AG09309 (cell line): ENCODE measurements at regions not wholly inside any gene's neighbourhood (a gene's known extent, or its start where the extent isn't known, plus 50 kb on each side); places are given as distances from the start of the nearest gene placed in this dataset.
"Not testable (repeated sequence)": the region's sequence is repeated elsewhere in the genome, so short reads cannot be mapped to it uniquely, and the experiment has no call there.

Experiments
- DNase-seq: peaks from one replicate; pipeline ENCODE4 v3.0.0-alpha.2; 2010; ENCODE audit warnings: low read depth
- H3K4me3 ChIP-seq: 2 replicates; pipeline ENCODE4 v1.5.1; 2011; ENCODE audit warnings: mild to moderate bottlenecking, low read depth, low read length, moderate library complexity; ENCODE audit not compliant: control insufficient read depth

DNA sequence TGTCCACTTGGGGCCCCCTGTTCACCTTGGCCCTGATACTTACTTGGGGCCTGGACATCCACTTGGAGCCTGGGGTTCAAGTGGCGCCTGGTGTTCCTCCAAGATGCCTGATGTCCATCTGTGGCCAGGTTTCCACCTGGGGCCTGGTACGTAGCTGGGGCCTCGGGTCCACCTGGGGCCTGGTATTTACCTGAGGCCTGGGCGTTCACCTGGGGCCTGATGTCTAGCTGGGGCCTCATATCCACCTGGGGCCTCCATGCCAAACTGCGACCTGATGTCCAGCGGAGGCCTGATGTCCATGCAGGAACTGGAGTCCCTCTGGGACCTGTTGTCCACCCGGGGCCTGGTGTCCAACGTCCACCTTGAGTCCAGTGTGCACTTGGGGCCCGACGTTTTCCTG is 76.3 kb upstream of the THOC3 start:
- H3K4me3 ChIP-seq, DNase-seq: not testable (repeated sequence)

DNA sequence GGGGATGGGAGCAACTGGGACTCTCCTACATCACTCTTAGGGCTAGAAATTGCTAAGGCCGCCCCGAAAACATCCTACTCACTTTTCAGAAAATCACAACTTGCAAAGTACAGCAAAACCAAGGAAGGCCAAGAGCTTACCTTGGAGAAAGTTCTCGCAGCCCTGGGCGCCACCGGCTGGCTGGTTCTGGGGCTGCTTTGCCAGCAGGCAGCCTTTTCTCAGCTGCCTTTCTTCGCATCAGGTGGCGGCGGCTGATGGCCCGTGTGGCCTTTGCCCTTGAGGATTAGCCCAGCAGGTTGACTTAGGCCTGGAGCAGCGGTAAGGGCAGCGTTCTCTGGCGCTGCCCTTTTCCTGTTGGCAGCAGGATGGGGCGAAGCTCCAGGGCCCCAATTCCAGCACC is 77.3 kb upstream of the THOC3 start:
- H3K4me3 ChIP-seq, DNase-seq: not testable (repeated sequence)

DNA sequence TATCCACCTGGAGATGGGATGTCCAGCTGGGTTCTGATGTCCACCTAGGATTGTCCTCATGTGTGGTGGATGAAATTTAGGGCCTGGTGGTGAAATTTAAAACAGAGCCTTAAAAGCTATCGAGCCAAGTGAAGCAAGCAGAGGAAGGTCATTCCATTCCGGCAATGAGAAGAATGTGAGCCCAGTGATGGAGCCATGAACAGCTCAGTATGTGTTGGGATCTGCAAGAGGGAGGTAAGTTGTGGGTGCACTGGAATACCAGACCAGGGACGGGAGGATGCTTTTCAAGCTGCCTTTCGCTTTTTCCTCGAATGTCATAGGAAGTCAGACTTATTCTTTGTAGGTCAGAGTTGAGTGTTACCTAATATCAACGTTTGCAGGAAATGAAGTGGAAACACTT is 80.6 kb upstream of the THOC3 start:
- DNase-seq, H3K4me3 ChIP-seq: not testable (repeated sequence)

DNA sequence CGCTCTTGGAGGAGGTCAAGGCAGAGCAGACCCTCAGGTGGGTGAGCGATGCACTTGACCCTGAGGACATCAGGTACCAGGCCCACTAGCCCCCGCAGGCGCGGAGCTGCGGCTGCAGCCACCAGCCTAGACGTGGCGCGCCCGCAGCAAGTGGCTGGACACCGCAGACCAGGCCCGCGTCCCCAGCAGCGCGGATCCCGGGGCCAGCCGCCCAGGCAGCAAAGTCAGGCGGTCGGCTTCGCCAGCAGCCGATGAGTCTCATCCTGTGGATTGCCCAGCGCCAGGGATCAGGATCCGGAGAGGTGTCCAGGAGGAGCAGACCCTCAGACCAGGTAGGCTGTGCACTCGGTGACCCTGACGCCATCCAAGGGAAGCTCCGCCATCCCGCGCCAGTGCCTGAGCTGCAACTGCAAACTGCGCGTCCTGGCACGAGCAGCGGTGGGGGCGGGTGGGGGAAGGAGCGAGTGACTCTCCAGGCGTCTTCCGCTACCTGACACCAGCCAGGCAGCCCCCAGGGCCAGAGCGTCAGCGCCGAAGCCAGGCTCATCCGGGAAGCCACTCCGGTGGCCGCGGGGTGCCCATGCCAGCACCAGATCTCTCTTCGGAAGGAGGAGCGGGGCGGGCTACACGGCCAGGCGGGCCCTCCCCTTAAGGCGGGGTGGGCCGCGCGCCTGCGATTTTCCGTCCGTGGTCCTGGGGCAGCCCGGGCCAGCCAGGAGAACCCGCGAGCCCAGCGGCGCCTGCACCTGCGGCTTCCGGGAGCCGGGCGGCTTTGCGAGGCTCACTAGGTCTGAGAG is 92.6 kb upstream of the THOC3 start:
- not testable (repeated sequence) for H3K4me3 ChIP-seq, DNase-seq

DNA sequence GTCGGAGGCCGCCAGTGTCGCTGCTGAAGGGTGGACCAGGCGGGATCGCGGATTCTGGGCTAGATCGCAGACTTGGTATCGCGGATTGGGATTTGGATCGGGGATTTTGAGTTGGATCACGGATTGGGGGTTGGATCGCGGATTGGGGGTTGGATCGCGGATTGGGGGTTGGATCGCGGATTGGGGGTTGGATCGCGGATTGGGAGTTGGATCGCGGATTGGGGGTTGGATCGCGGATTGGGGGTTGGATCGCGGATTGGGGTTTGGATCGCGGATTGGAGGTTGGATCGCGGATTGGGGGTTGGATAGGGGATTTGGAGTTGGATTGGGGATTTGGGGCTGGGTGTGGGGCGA is 93.1 kb upstream of the THOC3 start:
- DNase-seq, H3K4me3 ChIP-seq: not testable (repeated sequence)

DNA sequence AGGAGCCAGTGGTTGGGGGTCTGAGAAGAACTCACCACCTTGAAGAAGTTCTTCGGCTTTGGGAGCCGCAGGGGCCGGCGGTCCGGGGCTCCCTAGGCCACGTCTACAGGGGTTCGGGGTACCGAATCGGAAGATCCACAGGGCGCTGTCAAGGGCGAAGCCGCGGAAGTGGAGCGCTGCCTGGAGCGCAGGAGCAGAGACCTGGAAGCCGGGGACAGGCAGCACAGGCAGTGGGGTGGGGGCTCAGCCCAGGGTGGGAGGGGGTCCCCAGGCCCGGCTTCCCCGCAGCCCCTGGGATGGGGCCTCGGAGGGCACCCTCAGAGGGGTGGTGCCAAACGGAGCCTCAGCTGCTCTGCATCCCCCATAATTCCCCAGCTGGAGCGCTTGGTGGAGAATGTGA is 93.5 kb upstream of the THOC3 start:
- DNase-seq, result not testable (repeated sequence)

DNA sequence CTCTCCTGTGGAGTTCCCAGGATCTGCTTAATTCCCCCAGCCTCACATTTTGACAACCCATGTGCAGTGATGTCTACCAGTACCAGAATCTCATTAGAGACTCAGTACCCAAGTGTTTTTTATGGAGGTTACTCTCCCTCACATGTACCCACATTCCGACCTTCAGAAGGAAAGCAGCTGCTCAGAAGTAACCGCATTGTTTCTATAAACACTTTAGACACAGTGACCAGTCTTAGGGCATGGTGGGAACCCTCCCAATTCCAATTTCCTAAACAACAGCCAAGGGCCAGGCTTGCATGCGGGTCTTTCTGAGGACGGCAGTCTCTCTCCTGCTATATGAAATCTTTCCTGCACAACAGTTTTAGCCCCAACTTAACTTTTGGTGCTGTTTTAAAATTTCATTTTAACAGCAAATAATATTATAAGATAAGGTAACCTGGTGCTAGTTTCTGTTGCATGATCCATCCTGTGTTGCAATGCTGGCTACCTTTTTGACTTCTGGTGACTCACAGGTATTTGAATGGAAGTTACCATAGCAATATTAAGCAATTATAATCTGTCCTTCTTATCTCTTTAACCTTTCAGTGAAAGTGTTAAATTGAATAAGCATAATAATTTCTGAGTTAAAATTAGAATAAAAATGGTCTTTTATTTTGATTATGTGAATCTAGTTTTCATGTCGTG is 98.3 kb upstream of the THOC3 start:
- DNase-seq, H3K4me3 ChIP-seq: not testable (repeated sequence)

More for the DNA sequence above, 93.5 kb upstream of the THOC3 start:
- not testable (repeated sequence) for H3K4me3 ChIP-seq

DNA sequence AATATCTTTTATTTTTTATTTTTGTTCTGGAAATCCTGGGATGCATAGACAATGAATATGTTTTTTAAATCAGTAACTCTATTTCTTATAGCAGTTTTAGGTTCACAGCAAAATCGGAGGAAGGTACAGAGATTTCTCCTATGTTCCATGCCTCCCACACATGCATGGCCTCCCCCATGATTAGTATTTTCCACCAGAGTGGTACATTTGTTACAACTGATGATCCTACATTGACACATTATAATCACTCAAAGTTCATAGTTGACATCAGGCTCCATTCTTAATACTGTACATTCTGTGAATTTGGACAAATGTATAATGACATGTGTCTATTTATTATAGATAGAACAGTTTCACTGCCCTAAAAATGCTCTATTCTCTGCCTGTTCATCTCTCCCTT is 99.0 kb upstream of the THOC3 start:
- not testable (repeated sequence) for DNase-seq, H3K4me3 ChIP-seq

DNA sequence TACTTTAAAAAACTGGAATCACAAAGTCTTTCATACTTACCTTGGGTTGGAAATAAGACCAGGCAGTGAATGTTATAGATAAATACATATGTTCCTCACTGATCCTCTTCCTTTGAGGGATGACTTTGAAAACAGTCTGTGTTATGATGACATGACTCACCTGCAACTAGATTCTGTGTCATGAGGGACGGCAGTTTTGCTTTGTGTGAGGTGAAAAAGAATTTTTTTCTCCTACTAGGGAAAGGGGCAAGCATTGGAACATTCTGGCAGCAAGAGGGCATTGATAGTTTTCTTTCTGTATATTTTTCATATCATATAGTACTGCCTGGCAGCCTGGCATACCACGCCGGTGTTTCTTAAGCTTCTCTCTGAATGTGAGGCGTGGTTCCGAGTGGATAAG is 99.8 kb upstream of the THOC3 start:
- not testable (repeated sequence) for H3K4me3 ChIP-seq, DNase-seq

DNA sequence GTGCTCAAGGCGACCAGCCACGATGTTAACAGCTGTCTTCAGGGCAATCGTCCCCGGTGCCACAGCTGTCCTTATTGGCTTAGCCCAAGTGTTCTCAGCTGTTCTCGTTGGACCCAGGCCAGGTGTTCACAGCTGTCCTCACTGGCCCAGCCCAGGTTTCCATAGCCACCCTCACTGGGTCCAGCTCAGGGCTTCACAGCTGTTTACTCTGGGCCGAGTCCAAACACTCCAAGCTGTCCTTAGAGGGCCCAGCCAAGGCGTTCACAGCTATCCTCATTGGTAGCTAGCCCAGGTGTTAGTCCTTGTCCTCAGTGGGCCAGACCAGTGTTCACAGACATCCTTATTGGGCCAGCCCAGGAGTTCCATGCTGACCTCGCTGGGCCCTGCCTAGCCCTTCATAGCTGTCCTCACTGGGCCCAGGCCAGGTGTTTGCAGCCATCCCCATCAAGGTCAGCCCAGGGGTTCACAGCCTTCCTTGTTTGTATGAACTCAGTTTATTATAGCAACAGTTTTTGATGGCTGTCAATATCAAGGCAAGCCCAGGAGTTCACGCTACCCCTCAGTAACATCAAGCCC is 106.0 kb upstream of the THOC3 start:
- DNase-seq, H3K4me3 ChIP-seq: not testable (repeated sequence)

DNA sequence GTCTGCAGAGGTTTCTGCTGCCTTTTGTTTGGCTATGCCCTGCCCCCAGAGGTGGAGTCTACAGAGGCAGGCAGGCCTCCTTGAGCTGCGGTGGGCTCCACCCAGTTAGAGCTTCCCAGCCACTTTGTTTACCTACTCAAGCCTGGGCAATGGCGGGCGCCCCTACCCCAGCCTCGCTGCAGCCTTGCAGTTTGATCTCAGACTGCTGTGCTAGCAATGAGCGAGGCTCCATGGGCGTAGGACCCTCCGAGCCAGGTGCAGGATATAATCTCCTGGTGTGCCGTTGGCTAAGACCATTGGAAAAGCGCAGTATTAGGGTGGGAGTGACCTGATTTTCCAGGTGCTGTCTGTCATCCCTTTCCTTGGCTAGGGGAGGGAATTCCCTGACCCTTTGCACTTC is 115.6 kb upstream of the THOC3 start:
- not testable (repeated sequence) for DNase-seq, H3K4me3 ChIP-seq

DNA sequence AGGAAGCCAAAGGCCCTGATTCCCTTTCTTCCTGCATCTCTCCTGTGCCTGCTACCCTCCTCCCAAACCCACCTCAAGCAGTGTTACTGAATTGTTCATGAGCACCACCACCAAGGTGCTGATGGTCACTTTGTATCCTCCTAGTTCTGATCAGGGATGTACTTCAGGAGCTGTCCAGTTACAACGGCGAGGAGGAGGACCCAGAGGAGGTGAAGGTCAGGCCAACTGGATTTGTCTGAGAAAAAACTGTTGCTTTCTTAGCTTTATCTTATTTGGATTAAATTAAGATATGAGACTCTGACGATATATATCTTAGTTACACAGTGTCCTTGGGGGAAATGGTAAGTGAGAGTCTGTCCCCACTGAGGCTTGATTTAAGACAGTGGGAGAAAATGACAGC is 135.0 kb upstream of the THOC3 start:
- H3K4me3 ChIP-seq, DNase-seq: not testable (repeated sequence)

DNA sequence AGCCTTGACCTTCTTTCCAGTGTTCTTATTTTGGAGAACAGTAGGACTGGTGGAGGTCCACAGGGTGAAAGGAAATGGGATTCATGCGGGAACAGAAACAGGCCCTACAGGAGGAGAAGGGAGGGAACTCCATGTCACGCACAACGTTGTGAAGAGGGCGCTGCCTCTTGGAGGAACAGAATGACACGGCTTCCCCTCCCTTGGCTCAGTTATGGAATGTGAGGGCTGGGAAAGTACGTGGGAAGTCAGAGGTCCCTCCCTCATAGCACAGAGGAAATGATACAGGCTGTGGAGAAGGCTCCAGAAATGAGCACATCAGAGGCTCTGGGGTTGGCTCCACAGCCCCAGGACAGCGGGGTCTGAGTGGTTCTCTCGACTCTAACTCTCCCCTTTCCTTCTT is 125.3 kb upstream of the SIMC1 start:
- not testable (repeated sequence) for H3K4me3 ChIP-seq, DNase-seq

DNA sequence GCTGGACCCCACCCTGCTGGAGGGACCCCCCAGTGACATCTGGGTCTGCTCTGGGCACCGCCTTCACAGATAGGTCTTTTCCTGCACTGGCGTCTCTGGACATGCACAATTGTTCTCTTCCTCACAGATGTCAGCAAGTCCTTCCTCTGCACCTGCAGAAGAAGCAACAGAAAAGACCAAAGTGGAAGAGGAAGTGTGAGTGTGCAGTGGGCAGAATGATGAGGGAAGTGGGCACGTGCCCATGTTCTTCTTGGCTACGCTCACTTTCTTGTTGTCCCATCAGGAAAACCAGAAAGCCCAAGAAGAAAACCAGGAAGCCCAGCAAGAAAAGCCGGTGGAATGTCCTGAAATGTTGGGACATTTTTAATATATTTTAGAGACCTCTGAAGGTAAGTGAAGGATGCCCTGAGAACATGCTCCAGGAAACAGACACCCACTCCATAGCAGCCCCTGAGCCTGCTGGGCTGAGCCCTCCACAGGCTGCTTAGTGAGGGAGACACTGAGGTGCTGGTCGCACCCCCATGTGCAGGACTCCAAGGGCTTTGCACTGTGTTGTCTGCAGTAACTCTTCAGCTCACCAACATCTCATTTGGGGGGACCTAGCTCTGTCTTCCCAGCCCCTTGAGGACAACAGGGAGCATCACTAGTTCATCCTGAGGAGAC is 124.4 kb upstream of the SIMC1 start:
- not testable (repeated sequence) for DNase-seq, H3K4me3 ChIP-seq

DNA sequence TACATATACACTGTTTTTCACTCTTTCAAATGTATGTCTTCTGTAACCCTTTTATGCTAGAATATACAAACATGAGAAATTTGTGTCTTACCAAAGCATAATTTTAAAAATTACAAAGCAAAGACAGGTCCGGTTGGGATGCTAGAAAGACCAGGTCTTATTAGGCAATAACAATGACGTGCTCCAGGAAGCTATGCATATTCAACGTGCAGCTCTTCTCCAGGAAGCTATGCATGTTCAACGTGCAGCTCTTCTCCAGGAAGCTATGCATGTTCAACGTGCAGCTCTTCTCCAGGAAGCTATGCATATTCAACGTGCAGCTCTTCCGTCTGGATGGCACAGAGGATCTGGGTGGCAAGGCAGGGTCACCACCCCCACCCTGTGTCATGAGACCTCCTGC is 123.4 kb upstream of the SIMC1 start:
- H3K4me3 ChIP-seq, DNase-seq: not testable (repeated sequence)

DNA sequence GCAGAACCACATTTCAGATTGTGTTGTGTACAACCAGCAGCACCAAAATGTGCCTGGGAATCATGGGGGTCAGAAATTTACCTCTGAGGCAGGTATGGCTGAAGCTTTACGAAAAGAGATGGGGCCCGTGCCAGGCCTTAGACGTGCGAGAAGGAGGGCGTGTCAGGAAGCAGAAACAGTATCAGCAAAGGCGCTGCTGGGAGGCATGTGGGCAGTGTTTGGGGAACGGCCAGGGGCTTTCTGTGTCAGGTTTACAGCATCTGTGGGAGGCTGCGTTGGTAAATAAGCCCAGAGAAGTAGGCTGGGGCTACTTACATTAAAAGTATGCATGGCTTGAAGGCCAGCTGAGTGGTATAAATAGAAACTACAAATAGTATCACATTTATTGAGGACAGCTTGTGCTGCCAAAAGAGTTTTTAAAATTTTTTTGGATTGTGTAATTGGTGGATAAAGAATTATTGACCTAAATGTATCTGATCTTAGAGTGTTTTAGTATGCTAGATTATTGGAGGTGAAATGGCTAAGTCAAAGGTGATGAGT is 120.5 kb upstream of the SIMC1 start:
- not testable (repeated sequence) for H3K4me3 ChIP-seq

DNA sequence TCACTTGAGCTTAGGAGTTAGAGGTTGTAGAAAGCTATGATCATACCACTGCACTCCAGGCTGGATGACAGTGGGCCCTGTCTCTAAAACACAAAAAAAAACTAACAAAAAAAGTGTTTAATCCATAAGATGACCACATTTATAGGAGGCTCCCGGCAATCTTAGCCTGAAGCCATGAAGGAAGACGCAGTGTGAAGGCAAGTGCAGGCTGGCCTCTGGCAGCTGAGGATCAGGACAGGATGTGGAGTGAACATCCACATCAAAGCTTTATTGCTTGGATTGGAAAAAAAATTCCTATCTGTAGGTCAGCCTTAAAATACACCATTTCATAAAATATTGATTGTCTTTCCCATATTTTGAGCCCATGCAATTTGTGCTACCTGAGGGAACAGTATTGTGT is 115.9 kb upstream of the SIMC1 start:
- DNase-seq, H3K4me3 ChIP-seq: not testable (repeated sequence)

More for the DNA sequence above, 120.5 kb upstream of the SIMC1 start:
- DNase-seq, result not testable (repeated sequence)

DNA sequence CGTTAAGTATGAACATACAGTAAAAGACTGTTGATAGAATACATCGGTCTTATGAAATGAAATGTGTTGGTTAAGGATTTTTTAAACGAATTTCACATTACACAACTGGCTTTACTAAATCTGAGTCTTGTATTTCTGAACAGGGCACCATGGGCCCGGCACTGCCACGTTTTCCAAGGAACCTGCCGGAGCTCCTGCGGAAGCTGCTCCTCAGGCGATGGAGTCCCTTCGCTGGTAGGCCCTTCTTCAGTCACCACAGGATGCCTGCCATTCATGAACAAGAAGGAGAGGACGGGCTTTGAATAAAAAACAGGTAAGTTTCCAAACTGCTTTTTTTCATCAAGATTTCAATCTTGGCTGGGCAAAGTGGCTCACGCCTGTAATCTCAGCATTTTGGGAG is 114.1 kb upstream of the SIMC1 start:
- not testable (repeated sequence) for DNase-seq, H3K4me3 ChIP-seq
